HepG2 (cell line): ENCODE measurements at regions not wholly inside any gene's neighbourhood (a gene's known extent, or its start where the extent isn't known, plus 50 kb on each side); places are given as distances from the start of the nearest gene placed in this dataset.

Source experiments
- ATAC-seq: fragments of 200-7000 bp; cut with Tn5 transposase; 3 replicates; pipeline ENCODE4 v1.9.1; 2020; ENCODE audit warnings: mild to moderate bottlenecking, moderate library complexity
- BruUV-seq: library from RNA; stranded (reverse); fragments of 400-500 nt; replicated peaks from 2 replicates; lab custom pipeline; 2021; lab: Mats Ljungman, UMichigan
- CTCF ChIA-PET: fragments of 300-600 bp; formaldehyde crosslinking; extraction: SDS; loops from one replicate; lab custom pipeline; 2021; ENCODE audit warnings: low total read pairs, inconsistent platforms, low intra/inter-chr PET ratio; lab: Yijun Ruan, JAX
- POLR2A ChIA-PET: fragments of 350-600 bp; sonication (Branson Sonifier 250); formaldehyde crosslinking; loops from one replicate; lab custom pipeline; 2020; ENCODE audit warnings: antibody characterized with exemption, inconsistent platforms; lab: Yijun Ruan, JAX
- DNase-seq: peaks from one replicate; pipeline ENCODE4 v3.0.0-alpha.2; 2015; ENCODE audit warnings: low spot score
- FAIRE-seq: peaks from 3 replicates; lab custom pipeline; 2011; peaks lifted over from hg19 to GRCh38; lab: Jason Lieb, UNC
- H2AFZ ChIP-seq: one replicate; pipeline ENCODE4 v1.6.1; 2011; ENCODE audit warnings: low read length, inconsistent platforms
- H3K27ac ChIP-seq: fragments of 300-600 bp; 3 replicates; pipeline ENCODE4 v1.8.0; 2011; ENCODE audit warnings: mixed run types, mild to moderate bottlenecking, mixed read lengths, low read length, inconsistent platforms; ENCODE audit not compliant: insufficient read depth; ENCODE audit errors: extremely low read length
- H3K27me3 ChIP-seq, 2 experiments: fragments of 200-600 bp in 1 of 2; 2 replicates in 1 of 2; 3 replicates in 1 of 2; pipeline versions ENCODE4 v1.6.0 to v1.8.0; 2011; ENCODE audit warnings: low read length in 2 of 2, mild to moderate bottlenecking in 2 of 2, moderate library complexity in 2 of 2, inconsistent platforms in 1 of 2; ENCODE audit not compliant: insufficient read depth in 2 of 2, control insufficient read depth in 1 of 2
- H3K36me3 ChIP-seq, 2 experiments: fragments of 200-600 bp in 1 of 2; replicated peaks in 1 of 2; 2 replicates in 1 of 2; 3 replicates in 1 of 2; pipeline versions ENCODE4 v1.5.1 to v1.8.0; 2011; ENCODE audit warnings: low read length in 2 of 2, inconsistent platforms in 1 of 2; ENCODE audit not compliant: insufficient read depth in 2 of 2, control insufficient read depth in 1 of 2
- H3K4me1 ChIP-seq: 2 replicates; pipeline ENCODE4 v1.5.1; 2012; ENCODE audit warnings: low read length, inconsistent platforms; ENCODE audit not compliant: insufficient read depth
- H3K4me2 ChIP-seq: 2 replicates; pipeline ENCODE4 v1.6.0; 2011; ENCODE audit warnings: low read depth, low read length, inconsistent platforms
- H3K4me3 ChIP-seq, 3 experiments: fragments of 200-600 bp in 1 of 3; sonication (generic), shearing (Covaris generic) in 1 of 3; replicated peaks in 1 of 3; 2 replicates each; pipeline ENCODE4 v1.5.1; 2011 to 2016; ENCODE audit warnings: low read length in 3 of 3, inconsistent platforms in 2 of 3, low read depth in 2 of 3, mild to moderate bottlenecking in 2 of 3, control low read depth in 1 of 3, mixed read lengths in 1 of 3; ENCODE audit not compliant: insufficient read depth in 1 of 3
- H3K79me2 ChIP-seq: one replicate; pipeline ENCODE4 v1.6.1; 2011; ENCODE audit warnings: low read length, inconsistent platforms; ENCODE audit not compliant: insufficient read depth
- H3K9ac ChIP-seq: 2 replicates; pipeline ENCODE4 v1.6.0; 2011; ENCODE audit warnings: mild to moderate bottlenecking, low read depth, low read length, inconsistent platforms; ENCODE audit not compliant: insufficient read depth
- H3K9me3 ChIP-seq: 2 replicates; pipeline ENCODE4 v1.5.1; 2012; ENCODE audit warnings: mild to moderate bottlenecking, low read length
- H4K20me1 ChIP-seq: 2 replicates; pipeline ENCODE4 v1.6.0; 2011; ENCODE audit warnings: inconsistent platforms, mild to moderate bottlenecking, low read length, moderate library complexity; ENCODE audit not compliant: insufficient read depth
- CENPBD1 ChIP-seq: sonication (generic); formaldehyde crosslinking; IDR thresholded peaks from 2 replicates; pipeline ENCODE4 v1.8.0; 2022; ENCODE audit warnings: missing genetic modification reagents, low read depth, mild to moderate bottlenecking, borderline replicate concordance
- ERF ChIP-seq: IDR thresholded peaks from 2 replicates; pipeline ENCODE4 v1.6.1; 2018; ENCODE audit warnings: missing biosample characterization, missing genetic modification reagents
- FOSL2 ChIP-seq: sonication (generic); formaldehyde crosslinking; IDR thresholded peaks from 2 replicates; pipeline ENCODE4 v1.4.0; 2020; ENCODE audit warnings: missing genetic modification reagents
- PHF20 ChIP-seq: sonication (generic); formaldehyde crosslinking; IDR thresholded peaks from 2 replicates; pipeline ENCODE4 v1.5.0; 2020; ENCODE audit warnings: mild to moderate bottlenecking, missing genetic modification reagents
- TCF12 ChIP-seq, 2 experiments: fragments of 450-650 bp in 1 of 2; sonication (generic) in 1 of 2; formaldehyde crosslinking in 1 of 2; IDR thresholded peaks; 2 replicates each; pipeline versions ENCODE4 v1.6.1 to v1.8.0; 2017 to 2022; ENCODE audit warnings: antibody characterized with exemption in 1 of 2, mild to moderate bottlenecking in 1 of 2, missing genetic modification reagents in 1 of 2, moderate library complexity in 1 of 2
- ZNF501 ChIP-seq: sonication (generic); formaldehyde crosslinking; IDR thresholded peaks from 2 replicates; pipeline ENCODE4 v1.5.1; 2020; ENCODE audit warnings: mild to moderate bottlenecking, moderate library complexity, missing genetic modification reagents
- ZNF660 ChIP-seq: sonication (generic); formaldehyde crosslinking; IDR thresholded peaks from 2 replicates; pipeline ENCODE4 v1.5.1; 2020; ENCODE audit warnings: mild to moderate bottlenecking, low read depth, missing genetic modification reagents, borderline replicate concordance
- WGBS: methylation state at CpG from one replicate; pipeline ENCODE4 v1.1.6; 2017; ENCODE audit warnings: low lambda C conversion rate; 5-methylcytosine and 5-hydroxymethylcytosine counted together
- in situ Hi-C: cut with HindIII; loops from 2 replicates; pipeline ENCODE4 v1.10.0; 2017; ENCODE audit warnings: low pct_unique_long_range_greater_than_20kb; ENCODE audit not compliant: extremely low pct_ligation_motif_present
- intact Hi-C: fragments of 100-400 bp; cut with micrococcal nuclease; formaldehyde crosslinking; loops from one replicate; pipeline ENCODE4 v1.10.0; 2022; ENCODE audit not compliant: unreplicated experiment

- no peak for TF ChIP-seq FOSL2 (CRISPR knock-in tag)
- no peak for TF ChIP-seq TCF12 (IDR thresholded peaks at IDR 0.05)
- no peak for TF ChIP-seq TCF12 (CRISPR knock-in tag; IDR thresholded peaks at IDR 0.05)
- TF ChIP-seq CENPBD1 (CRISPR knock-in tag), result no peak
- no peak for TF ChIP-seq ERF (CRISPR knock-in tag)
Observed at GRCh38 chr18:57918601-57919000, 115.5 kb upstream of the ATP8B1 start (continued).

- WGBS, result 76% methylated on average over 3 of the region's 3 CpGs
- no TSS peak for BruUV-seq
Observed at GRCh38 chr18:57916684-57917083, 113.6 kb upstream of the ATP8B1 start.

More at GRCh38 chr18:57916684-57917083, 113.6 kb upstream of the ATP8B1 start:
- Histone ChIP-seq H3K36me3 (no peaks in the 10 kb centered on the region), H3K9me3 (no peaks in the 10 kb centered on the region), H3K4me1 (peaks cover 22% of the 10 kb centered on the region), H2AFZ (no peak overlapping the region), H3K27ac (no peak overlapping the region), H3K79me2 (no peaks in the 10 kb centered on the region), H3K4me3 (peak overlapping the region in 2 of 3 experiments; percentile 32 to 53; a peak in 1 of 6 replicates), H3K27me3 (no peaks in the 10 kb centered on the region), H3K4me2 (peak overlapping the region; percentile 86), H4K20me1 (no peaks in the 10 kb centered on the region), H3K9ac (no peak overlapping the region)
- TF ChIP-seq ZNF660 (no peak), ZNF501 (no peak), PHF20 (CRISPR knock-in tag) (0 out of 2 replicates have a peak, but pooled peaks have one; percentile 0)
- in situ Hi-C loops, result loop anchor here (25.0 kb wide), 1 partner anchor 846 kb away; no protein-coding TSS in a partner anchor
- ChIA-PET CTCF (no interaction called here), POLR2A (no interaction called here)
- ATAC-seq (no peak), DNase-seq (no peak), FAIRE-seq (no peak)
- intact Hi-C loops, result no loop called here
